GM12873 (cell line): ENCODE measurements at regions not wholly inside any gene's neighbourhood (a gene's known extent, or its start where the extent isn't known, plus 50 kb on each side); places are given as distances from the start of the nearest gene placed in this dataset.

Experiments used
- CTCF ChIP-seq: IDR thresholded peaks from 2 replicates; pipeline ENCODE4 v1.5.1; 2012; ENCODE audit warnings: low read depth, mild to moderate bottlenecking, moderate library complexity, low read length, control low read depth; ENCODE audit not compliant: insufficient read depth; ENCODE audit errors: missing control alignments

- no peak for TF ChIP-seq CTCF
Observed at GRCh38 chr10:65602182-65602865, 1323.5 kb upstream of the LRRTM3 start.

DNA sequence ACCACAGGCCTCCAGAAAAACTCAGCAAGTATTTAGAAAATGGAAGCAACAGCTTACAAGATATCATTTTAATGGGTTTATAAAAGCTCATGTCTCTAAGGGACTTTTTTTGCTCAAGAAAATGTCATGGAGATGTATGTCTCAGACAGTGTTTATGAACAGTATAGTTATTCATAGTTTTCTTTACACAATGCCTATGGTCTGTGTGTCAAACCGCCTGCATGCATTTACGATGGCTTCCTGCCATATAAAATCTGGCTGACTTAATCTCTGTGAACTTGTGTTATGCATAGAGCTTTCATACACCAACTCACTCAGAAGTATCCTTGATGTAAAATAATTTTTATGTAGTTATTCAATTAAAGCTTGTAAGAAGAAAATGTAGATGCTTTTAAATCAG is 1314.2 kb upstream of the LRRTM3 start:
- TF ChIP-seq CTCF, result no peak

- no peak for TF ChIP-seq CTCF
Observed at GRCh38 chr10:65614956-65615565, 1310.8 kb upstream of the LRRTM3 start.

DNA sequence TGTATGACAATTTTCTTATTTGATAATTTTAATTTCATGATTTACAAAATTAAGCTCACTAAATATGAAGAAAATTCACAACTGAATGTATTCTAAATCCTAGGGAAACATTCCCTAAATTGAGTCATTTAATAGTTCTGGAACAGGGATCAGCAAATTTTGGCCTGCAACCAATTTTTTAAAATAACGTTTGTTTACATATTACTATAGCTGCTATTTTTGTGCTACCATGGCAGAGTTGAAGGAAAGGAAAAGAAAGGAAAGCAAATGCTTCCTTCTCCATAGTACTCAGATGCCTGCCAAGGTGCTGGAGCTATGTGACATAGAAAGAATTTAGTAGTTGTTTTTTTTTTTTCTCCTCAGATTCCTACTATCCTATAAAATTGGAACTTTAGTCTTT is 1307.7 kb upstream of the LRRTM3 start:
- TF ChIP-seq CTCF, result no peak

DNA sequence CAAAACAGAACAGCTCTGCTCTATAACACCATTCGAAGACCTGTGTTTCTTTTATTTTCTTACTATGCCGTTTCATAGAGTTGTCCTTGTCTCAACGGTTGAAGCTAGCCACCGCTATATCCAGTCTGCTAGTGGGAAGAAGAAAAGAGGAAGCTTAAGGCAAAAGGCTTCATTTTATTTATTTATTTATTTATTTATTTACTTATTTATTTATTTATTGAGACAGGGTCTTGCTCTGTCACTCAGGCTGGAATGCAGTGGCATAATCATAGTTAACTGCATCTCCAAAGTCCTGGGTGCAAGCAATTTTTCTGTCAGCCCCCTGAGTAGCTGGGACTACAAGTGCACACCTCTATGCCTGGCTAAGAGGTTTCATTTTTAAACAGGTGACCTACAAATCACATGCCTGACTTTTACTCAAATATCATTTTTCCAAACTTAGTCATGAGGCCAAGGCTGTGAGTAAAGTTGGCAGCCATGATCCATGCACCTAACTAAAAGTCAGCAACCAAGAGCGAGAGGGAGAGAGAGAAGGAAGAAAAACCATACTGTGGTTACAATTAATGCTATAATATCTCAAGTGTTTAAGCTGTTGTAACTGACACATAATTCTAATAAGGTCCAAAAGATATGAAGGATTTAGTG is 1305.3 kb upstream of the LRRTM3 start:
- no peak for TF ChIP-seq CTCF

DNA sequence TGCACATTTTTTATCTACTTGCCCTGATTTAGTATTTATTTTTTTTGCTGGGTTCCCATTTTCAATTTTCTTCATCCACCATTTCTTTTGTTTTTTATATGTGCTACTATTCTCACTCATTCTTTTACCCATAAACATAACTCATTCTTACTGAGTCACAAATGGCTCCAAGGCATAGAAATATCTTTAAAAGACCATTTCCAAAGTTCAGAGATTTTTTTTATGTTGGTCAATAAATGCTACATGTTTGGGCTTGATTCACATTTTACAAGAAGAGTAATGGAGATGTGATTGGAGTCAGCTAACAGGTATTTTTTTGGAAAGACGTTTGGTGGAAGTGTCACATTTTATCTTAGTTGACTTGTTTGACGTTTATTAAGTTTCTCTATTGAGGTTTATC is 1303.2 kb upstream of the LRRTM3 start:
- no peak for TF ChIP-seq CTCF

DNA sequence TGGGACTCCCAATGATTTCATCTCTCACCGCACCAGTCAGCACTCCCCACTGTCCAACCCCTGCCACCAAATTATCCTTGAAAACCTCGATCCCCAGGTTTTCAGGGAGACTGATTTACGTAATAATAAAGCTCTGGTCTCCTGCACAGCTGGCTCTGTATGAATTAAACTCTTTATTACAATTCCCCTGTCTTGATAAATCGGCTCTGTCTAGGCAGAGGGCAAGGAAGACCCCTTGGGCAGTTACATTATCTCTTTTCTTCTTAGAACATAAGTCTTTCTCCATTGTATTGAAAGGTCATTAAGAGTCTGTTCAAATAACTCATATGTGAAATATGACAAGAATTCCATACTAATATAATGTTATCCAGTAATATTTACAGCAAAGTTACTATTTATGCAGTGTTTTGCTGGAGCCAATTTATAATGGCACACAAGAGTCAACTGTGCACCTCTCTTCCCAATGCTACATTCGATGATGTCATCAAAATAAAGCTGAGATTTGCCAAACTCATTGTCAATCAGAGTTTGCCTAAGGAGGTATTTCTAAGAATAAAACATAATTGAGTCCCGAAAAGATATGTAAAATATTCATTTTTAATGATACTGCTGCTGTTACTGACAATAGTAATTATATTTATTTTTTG is 1297.2 kb upstream of the LRRTM3 start:
- no peak for TF ChIP-seq CTCF
